Muscle of back (tissue), 3 donors: ENCODE measurements at regions not wholly inside any gene's neighbourhood (a gene's known extent, or its start where the extent isn't known, plus 50 kb on each side); places are given as distances from the start of the nearest gene placed in this dataset.
A peak's percentile ranks its signal among the peaks of the same experiment; 100 is the strongest.

ENCODE experiments used
- DNase-seq, 3 donors: peaks; one replicate each; pipeline versions ENCODE4 v3.0.0 to v3.0.0-alpha.2; 2013

DNA sequence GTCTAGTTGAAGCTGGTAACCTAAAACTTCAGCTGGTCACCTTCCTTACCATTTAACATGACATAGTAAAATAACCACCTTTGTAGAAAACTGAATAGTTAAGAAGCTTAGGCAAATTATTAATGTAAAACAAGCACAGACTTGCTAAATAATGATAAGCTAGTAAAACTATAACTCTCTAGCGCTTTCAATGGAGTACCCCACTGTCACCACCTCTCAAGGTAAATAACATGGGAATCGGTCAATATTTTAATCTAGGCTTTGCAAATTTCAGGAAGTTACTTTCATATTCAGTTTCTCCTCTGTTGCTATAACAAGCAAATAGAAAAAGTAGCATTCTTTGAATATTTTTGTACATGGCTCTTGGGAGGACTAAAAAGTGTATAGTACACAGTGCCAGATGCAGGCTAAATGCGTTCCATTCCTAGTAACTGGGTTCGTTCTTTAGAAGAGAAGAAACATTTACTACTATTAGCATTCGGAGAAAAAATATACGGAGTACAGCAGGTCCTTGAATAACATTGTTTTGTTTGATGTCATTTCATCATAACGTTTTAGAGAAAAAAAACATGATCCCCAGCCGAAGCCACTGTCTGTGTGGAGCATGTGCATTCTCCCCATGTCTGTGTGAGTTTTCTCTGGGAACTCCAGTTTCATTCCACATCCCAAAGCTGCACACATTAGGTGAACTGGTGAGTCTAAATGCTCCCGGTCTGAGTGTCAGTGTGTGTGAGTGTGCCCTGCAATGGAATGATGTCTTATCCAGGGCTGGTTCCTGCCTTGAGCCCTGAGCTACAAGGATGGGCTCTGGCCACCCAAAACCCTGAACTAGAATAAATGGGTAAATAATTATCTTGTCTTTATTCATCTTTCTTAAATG, 52.5 kb downstream of the EPRS1 start:
- peak in 1 of 3 donors; percentile 19 for DNase-seq

DNA sequence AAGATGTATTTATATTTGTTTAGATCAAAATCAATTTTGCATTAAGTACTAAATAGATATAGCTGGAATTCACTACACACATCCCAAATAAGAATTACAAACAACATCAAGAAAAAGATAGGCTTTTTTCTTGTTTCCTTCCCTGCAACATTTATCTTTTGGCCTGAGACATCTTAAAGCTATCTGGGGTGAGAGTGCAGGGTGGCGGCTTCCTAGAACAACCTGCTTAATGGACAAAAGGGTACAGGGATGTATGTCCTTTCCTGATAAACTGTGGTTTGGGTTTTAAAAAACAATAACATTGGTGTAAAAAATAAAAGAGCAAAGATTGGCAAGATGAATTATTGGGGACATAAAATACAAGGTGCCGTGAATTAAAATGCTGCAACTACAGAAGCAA, 54.4 kb downstream of the EPRS1 start:
- DNase-seq: no peak

DNA sequence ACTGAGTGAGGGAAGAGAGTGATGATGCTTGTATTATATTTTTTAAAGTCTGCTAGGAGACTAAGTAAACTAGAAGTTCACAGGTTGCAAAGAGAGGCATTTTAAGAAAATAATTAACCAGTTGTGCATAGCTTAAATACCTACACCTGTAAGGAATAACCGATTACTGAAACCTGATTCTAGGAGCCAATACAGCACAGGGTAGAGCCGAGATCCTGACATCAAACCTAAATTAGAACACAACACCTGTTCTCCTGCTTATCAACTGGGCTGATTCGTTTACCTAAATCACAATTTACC, 54.8 kb downstream of the EPRS1 start:
- DNase-seq: no peak

DNA sequence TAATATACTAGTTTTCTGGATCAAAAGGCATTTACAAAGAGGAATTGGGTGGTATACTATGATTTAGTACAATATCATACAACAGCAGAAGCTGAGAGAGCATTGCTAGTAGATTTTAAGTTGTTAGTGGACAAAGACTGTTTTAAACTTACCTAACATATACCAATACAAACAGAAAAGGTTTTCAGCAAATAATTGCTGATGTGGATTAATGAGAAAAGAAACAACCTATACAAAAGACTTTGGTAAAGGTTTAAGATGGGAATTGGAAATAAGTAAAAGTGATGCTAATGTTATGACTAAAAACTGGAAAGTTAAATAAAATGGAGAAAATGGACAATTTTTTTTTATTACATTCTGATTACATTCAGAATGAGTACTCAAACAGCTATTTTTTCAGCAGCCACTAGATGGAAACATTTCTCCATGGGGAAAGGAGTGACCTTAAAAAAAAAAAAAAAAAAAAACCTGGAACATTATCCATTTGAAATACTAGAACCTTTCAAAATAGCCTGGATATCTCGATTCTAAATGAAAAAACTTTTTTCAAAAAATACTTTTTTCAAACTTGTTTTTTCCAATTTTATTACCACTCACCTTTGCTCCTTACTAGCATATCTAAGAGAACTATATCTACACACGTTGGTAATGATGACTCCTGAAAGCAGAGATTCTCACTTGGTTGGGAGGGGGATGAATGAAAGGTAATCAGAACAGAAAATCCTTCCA, 55.4 kb downstream of the EPRS1 start:
- peak; percentile 16 to 51 (median 22) for DNase-seq

DNA sequence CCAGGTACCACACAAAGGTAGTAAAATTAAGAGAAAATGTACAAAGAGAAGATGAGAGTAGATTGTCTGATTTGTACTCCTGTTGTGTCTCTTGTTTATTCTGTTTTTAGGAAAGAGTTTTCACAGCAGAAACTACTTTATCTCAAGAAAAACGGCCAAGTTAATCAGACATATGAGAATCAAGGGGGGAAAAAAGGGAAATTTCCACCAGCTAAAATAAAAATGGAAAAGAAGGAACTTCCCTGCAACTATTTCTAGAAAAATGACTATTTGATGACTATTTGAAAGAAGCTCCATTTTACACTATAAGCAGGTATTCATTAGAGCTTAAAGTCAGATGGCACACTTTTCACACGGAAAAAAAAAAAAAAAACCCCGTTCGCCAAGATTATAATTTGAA, 56.5 kb downstream of the EPRS1 start:
- DNase-seq: no peak

DNA sequence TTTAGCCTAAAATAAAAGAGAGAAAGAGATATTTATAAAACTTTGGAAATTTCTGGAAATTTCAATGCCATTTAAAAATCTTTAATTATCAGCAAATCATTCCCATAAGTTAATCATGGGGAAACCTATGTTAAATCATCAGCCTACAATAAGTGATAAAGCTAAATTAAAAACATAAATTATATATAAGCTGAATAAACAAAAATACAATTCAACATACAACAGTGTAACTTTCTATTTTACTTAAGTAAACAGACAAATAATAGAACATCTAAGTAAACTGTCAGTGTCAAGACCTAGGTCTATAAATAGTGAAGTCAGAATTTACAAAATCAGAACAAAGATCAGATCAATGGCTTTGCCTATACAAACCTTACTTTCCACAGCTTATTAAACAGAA, 57.5 kb downstream of the EPRS1 start:
- DNase-seq: no peak

DNA sequence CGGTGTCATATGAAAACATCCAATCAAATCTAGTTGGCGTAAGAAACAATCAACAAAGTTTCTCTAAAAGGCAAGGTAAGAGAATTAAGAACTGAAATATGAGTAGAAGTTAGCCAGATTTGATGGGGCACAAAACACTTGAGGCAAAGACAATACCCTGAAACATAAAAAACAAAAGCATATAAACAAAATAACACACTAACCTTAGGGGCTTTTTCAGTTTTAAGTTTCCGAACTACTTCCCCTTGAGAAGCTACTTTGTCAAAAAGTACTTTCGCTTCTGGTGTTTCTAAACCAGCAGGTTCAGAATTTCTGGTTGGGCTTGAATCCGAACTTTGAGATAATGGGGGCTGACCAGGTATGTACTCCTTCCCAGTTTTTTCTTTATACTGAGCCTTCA, 57.9 kb downstream of the EPRS1 start:
- no peak for DNase-seq

DNA sequence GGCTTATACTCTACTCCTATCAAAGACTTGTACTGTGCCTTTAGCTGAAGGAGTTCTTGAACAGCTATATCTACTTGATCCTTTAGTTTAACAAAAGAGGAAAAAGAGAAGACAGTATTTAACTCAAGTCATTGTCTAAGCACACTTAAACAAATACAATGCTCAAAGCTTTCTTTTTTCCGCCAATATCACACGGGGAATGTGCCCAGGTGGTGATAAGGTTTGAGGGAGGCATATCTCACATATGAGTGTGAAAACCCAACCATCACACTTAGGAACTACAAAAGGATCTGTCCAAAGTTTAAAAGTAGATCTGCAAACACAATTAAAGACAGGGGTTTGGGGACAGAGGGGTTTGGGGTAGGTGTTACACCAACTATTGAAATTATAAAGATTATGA, 59.0 kb upstream of the SLC30A10 start:
- no peak for DNase-seq

DNA sequence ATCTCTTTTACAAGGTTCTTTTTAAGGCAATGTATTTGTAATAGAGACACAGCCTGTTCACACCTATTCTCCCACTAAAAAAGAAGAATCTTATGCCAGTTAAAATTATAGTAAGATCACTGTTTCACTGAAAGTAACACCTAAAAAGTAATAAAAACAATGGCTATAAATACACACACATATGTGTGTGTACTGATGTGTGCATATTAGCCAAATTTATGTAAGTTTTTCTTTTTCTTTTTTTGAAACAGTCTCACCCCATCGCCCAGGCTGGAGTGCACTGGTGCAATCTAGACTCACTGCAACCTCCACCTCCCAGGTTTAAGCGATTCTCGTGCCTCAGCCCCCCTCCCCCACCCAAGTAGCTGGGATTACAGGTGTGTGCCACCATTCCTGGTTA, 56.8 kb upstream of the SLC30A10 start:
- no peak for DNase-seq
